ENCODE measurements at regions not wholly inside any gene's neighbourhood (a gene's known extent, or its start where the extent isn't known, plus 50 kb on each side); places are given as distances from the start of the nearest gene placed in this dataset.

GRCh38 chr13:62057286-62057685 lies 641.6 kb upstream of the PCDH20 start:
- DNase-seq (ENCODE audit: low read depth): no peak
- TF ChIP-seq CTCF (conservative IDR thresholded peaks at IDR 0.05; ENCODE audit: control insufficient read depth, insufficient read depth, low read depth, low read length): no peak

GRCh38 chr13:62049992-62050391 lies 634.3 kb upstream of the PCDH20 start:
- no peak overlapping the region for H3K4me3 ChIP-seq (ENCODE audit: control insufficient read depth, low read depth, low read length)
- TF ChIP-seq CTCF (conservative IDR thresholded peaks at IDR 0.05; ENCODE audit: control insufficient read depth, insufficient read depth, low read depth, low read length): no peak
- no peak for DNase-seq (ENCODE audit: low read depth)

More at GRCh38 chr13:62057286-62057685, 641.6 kb upstream of the PCDH20 start:
- H3K4me3 ChIP-seq (ENCODE audit: control insufficient read depth, low read depth, low read length): no peak overlapping the region

- DNase-seq (ENCODE audit: low read depth): no peak
- no peak for TF ChIP-seq CTCF (conservative IDR thresholded peaks at IDR 0.05; ENCODE audit: control insufficient read depth, insufficient read depth, low read depth, low read length)
- no peak overlapping the region for H3K4me3 ChIP-seq (ENCODE audit: control insufficient read depth, low read depth, low read length)
Measured at GRCh38 chr13:62046512-62046911, 630.9 kb upstream of the PCDH20 start.

- H3K4me3 ChIP-seq (ENCODE audit: control insufficient read depth, low read depth, low read length): no peak overlapping the region
- TF ChIP-seq CTCF (conservative IDR thresholded peaks at IDR 0.05; ENCODE audit: control insufficient read depth, insufficient read depth, low read depth, low read length): no peak
- DNase-seq (ENCODE audit: low read depth): no peak
Measured at GRCh38 chr13:62043600-62043999, 628.0 kb upstream of the PCDH20 start.

GRCh38 chr13:62040806-62041205 lies 625.2 kb upstream of the PCDH20 start:
- no peak for DNase-seq (ENCODE audit: low read depth)
- no peak overlapping the region for H3K4me3 ChIP-seq (ENCODE audit: control insufficient read depth, low read depth, low read length)
- TF ChIP-seq CTCF (conservative IDR thresholded peaks at IDR 0.05; ENCODE audit: control insufficient read depth, insufficient read depth, low read depth, low read length): no peak

- DNase-seq (ENCODE audit: low read depth): no peak
- TF ChIP-seq CTCF (conservative IDR thresholded peaks at IDR 0.05; ENCODE audit: control insufficient read depth, insufficient read depth, low read depth, low read length): no peak
- no peak overlapping the region for H3K4me3 ChIP-seq (ENCODE audit: control insufficient read depth, low read depth, low read length)
Measured at GRCh38 chr13:62040078-62040477, 624.4 kb upstream of the PCDH20 start.

GRCh38 chr13:62038214-62038613 lies 622.6 kb upstream of the PCDH20 start:
- no peak overlapping the region for H3K4me3 ChIP-seq (ENCODE audit: control insufficient read depth, low read depth, low read length)
- DNase-seq (ENCODE audit: low read depth): no peak
- TF ChIP-seq CTCF (conservative IDR thresholded peaks at IDR 0.05; ENCODE audit: control insufficient read depth, insufficient read depth, low read depth, low read length): no peak

Data from fibroblast of mammary gland (primary cell).